ENCODE measurements at regions not wholly inside any gene's neighbourhood (a gene's known extent, or its start where the extent isn't known, plus 50 kb on each side); places are given as distances from the start of the nearest gene placed in this dataset.

GRCh38 chr7:68640103-68640502 is 958.2 kb upstream of the AUTS2 start:
- no peak for DNase-seq (ENCODE audit: low spot score)

DNA sequence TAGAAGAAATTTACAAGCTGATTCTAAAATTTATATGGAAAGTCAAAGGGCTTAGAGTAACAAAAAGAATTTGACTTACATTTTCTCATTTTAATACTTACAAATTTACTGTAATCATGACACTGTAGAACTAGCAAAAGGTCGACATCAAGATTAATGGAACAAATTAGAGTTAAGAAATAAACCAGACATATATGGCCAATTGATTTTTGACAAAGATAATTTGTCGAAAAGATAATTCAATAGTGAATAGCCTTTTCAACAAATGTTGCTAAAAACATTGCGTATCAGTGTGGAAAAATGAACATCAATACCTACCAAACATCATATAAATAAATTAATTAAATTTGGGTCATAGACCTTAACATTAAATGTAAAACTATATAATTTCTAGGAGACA is 955.5 kb upstream of the AUTS2 start:
- no peak for DNase-seq (ENCODE audit: low spot score)

GRCh38 chr7:68663392-68663791 is 934.9 kb upstream of the AUTS2 start:
- no peak for DNase-seq (ENCODE audit: low spot score)

GRCh38 chr7:68671046-68671445 is 927.2 kb upstream of the AUTS2 start:
- DNase-seq (ENCODE audit: low spot score) = no peak

GRCh38 chr7:68671671-68672070 is 926.6 kb upstream of the AUTS2 start:
- DNase-seq (ENCODE audit: low spot score) = no peak

DNA sequence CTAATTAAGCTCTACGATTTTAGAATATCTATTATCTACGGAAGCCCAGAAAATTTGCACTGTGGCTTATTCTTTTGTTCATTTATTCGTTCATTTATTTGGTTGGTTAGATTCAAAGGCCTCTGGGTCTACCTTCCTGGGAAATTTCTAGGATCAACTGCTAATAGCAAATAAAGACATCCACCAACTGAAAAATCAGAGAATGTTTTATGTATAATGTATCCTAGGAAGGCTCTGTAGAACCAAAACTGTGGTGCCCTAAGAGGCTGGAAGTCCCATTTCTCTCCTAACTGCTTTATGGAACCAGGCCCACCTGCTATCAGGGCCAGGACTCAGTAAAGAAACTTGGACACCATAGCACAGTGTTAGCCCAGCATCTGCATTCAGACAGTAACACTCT is 923.4 kb upstream of the AUTS2 start:
- no peak for DNase-seq (ENCODE audit: low spot score)

DNA sequence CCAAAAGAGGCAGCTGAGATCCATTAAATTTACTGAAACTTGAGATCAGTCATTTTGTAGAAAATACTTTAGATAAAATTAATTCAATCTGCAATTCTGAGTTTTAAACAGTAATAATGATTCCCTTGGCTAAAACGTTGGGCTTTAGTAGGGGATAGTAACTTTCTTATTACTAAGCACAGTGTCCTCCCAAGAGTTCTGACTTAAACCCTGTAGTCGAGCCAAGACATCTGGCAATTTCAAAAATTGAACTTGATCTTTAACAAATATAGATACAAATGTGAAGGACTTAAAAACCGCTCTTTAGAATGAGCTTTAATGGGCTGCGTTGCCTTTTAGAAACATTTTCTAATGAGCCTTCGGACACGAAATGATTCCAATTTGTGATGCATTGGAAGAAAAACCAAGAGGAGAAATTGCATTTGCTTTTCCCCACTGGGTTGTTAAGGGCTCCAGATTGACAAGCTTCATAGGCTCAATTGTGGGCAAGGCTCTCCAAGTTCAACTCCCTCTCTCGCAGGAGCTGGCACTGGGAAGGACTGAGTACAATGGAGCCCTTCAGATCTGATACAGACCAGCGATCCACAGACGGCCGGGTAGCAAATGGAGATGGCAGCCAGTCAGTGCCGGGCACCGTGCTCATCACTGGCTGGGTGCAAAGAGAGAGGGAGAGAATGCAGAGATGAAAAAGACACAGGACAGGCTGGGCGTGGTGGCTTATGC is 921.3 kb upstream of the AUTS2 start:
- DNase-seq (ENCODE audit: low spot score) = no peak

- no peak for DNase-seq (ENCODE audit: low spot score)
Observed at GRCh38 chr7:68678196-68678595, 920.1 kb upstream of the AUTS2 start.

GRCh38 chr7:68679459-68680234 is 918.6 kb upstream of the AUTS2 start:
- DNase-seq (ENCODE audit: low spot score) = no peak

DNA sequence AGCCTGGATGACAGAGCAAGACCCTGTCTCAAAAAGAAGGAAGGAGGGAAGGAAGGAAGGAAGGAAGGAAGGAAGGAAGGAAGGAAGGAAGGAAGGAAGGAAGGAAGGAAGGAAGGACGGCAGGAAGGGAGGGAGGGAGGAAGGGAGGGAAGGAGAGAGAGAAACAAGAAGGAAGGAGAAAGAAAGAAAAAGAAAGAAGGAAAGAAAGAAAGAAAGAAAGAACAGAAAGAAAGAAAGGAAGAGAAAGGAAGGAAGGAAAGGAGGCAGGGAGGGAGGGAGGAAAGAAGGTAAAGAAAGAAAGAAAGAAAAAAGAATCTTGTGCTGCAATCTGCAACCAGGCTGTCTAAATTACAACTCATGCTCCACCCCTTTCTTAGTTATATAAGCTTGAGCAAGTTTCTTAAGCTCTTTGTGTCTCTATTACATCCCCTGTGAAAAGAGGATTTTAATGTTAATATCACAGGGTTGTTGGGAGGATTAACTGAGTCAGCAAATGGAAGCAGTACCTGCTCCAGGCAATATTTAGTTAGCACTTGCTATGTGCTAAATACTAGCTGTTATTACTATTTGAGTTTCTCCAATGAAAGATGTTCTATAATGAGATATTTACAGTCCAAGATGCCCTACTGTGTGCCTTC is 917.9 kb upstream of the AUTS2 start:
- no peak for DNase-seq (ENCODE audit: low spot score)

- no peak for DNase-seq (ENCODE audit: low spot score)
Observed at GRCh38 chr7:68682910-68683309, 915.4 kb upstream of the AUTS2 start.

- peak; percentile 25 for DNase-seq (ENCODE audit: low spot score)
Observed at GRCh38 chr7:68684246-68684839, 913.9 kb upstream of the AUTS2 start.

- DNase-seq (ENCODE audit: low spot score) = no peak
Observed at GRCh38 chr7:68684996-68685395, 913.3 kb upstream of the AUTS2 start.

DNA sequence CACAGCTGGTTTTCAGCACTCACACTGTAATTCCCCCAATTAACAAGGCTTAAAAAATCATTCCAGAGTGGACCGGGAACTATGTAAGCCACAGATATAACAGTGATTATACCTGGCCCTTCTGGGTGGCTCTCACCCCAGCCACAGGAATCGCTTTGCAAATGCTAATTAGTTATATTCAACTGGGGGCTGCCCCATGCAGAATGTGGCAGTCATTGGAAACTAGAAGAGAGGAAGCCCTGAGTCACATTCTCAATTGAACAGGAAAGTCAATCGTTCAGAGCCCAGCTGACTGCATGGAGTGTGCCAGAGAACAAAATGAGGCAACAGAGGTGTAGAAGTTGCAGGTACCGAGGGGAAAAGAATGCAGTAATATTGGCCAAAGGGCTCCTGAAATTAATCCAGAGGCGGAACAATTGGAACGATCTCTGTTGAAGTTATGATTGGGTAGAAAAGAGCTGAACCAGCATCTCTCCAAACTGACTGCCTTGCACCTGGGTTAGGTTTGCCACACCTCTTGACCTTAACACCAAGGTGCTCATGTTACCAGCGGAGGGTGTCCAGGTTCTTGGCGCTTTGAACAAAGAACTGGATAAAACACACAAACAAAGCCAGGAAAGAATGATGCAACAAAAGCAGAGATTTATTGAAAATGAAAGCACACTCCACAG is 909.7 kb upstream of the AUTS2 start:
- peak; percentile 47 for DNase-seq (ENCODE audit: low spot score)

GRCh38 chr7:68689087-68689433 is 909.2 kb upstream of the AUTS2 start:
- no peak for DNase-seq (ENCODE audit: low spot score)

GRCh38 chr7:68691261-68692216 is 906.7 kb upstream of the AUTS2 start:
- DNase-seq (ENCODE audit: low spot score) = peak; percentile 97

- no peak for DNase-seq (ENCODE audit: low spot score)
Observed at GRCh38 chr7:68692511-68692910, 905.8 kb upstream of the AUTS2 start.

DNA sequence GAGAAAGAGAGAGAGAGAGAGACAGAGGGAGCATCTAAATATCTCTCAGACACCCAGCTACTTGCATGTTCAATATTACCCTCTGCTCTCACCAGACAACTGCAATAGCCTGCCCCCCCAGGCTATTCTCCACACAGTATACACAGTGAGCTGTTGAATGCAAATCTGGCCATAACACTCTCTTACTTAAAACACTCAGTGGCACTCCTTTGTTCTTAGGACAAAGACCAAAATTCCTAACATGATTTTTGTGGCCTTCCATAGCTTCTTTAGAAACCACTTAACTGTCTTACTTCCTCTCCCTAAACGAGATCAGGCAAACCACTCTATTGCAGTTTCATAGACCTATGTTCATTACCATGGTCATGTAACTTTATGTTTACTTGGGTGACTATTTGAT is 903.6 kb upstream of the AUTS2 start:
- DNase-seq (ENCODE audit: low spot score) = no peak

DNA sequence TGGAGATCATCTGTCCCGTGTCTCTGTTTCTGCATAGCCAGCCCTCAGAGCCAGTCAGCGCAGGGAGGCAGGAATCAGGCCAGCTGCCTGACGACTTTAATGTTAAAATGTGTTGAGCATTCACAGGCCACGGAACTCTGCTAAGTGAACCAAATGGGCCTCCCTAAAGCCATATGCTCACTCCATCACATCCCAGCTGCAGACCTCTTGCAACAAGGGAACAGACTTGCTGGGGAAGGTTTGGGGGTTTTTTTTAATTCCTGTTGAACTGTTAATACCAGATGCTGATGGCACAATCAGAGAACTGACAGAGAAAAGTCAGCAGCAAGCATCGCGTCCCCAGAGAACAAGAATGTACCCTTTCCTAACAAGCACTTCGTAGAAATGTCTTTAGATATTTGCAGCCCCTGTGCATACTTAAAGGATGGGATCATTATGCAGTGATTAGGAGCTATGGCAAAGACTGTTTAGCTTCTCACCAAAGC is 900.4 kb upstream of the AUTS2 start:
- DNase-seq (ENCODE audit: low spot score) = no peak

- peak; percentile 96 for DNase-seq (ENCODE audit: low spot score)
Observed at GRCh38 chr7:68699090-68699711, 899.1 kb upstream of the AUTS2 start.

Measured in kidney tubule cell (primary cell).